SU-DHL-6 (cell line): ENCODE measurements at regions not wholly inside any gene's neighbourhood (a gene's known extent, or its start where the extent isn't known, plus 50 kb on each side); places are given as distances from the start of the nearest gene placed in this dataset.

Experiments used
- CTCF ChIP-seq: fragments of 200-600 bp; sonication (generic); IDR thresholded peaks from one replicate; pipeline ENCODE4 v1.5.1; 2017; ENCODE audit warnings: antibody characterized with exemption, mild to moderate bottlenecking, low read length, moderate library complexity; ENCODE audit not compliant: insufficient read depth, poor library complexity, severe bottlenecking
- EZH2phosphoT487 ChIP-seq: fragments of 200-600 bp; sonication (generic), shearing (Covaris generic); conservative IDR thresholded peaks from 2 replicates; pipeline ENCODE4 v1.6.1; 2018; ENCODE audit warnings: mild to moderate bottlenecking, antibody characterized with exemption, low read length, moderate library complexity, mixed read lengths

DNA sequence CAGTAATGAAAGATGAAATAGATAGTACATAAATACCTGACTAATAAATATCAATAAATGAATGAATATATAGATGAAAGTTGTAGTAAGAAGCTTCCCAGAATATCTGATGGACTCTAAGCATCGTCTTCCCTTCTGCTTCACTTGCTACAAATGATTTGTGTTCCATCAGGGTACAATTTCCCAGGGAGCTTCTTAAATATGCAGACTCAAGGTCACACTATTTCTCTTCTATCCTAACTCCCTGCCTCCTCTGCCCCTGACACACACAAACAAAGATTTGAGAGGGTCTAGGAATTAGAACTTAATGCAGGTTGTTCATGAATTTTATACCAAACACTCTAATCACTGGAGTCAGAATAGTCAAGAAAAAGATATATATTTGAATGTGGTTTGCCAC, 415.9 kb upstream of the TMPRSS15 start:
- TF ChIP-seq CTCF (no peak), EZH2phosphoT487 (no peak)
